ENCODE measurements at regions not wholly inside any gene's neighbourhood (a gene's known extent, or its start where the extent isn't known, plus 50 kb on each side); places are given as distances from the start of the nearest gene placed in this dataset.
"Not testable (repeated sequence)": the region's sequence is repeated elsewhere in the genome, so short reads cannot be mapped to it uniquely, and the experiment has no call there.

DNA sequence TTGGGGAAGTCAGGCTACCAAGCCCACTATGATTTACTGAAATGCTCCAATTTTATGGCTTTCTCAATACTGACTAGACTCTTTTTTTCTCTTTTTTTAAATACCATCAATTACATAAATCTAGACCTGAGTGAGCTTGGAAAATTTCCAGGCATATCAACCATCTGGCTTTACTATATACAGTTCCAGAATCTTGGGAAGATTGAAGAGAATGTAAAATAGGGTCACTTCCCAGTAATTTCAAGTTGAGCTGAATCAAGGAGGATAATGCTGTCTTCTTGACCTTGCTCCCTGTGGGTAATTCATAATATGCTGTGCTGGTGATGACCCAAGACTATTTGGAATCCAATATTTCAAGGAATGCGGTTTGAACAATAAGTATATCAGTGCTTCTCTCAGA, 108.1 kb downstream of the MAP3K21 start:
- DNase-seq (ENCODE audit: low read depth in 4 of 4, low spot score in 1 of 4): no peak

DNA sequence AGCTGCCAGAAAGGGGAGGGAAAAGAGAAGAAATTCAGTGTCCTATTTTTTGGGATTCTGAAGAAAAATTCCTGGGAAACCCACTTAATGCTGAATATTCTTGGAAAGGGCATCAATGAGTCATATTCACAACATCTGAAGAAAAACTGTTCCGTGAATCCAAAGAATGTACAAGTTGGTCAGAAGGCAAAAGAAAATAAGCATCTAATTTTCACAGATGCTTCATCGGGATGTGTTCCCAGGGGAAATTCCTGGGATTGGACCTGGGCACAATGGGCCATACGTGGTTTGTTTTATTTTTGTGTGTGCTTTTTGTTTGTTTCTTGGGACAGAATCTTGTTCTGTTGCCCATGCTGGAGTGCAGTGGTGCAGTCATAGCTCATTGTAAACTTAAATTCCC, 112.2 kb downstream of the MAP3K21 start:
- DNase-seq (ENCODE audit: low read depth in 4 of 4, low spot score in 1 of 4): no peak

- no peak for DNase-seq (ENCODE audit: low read depth in 4 of 4, low spot score in 1 of 4)
Measured at GRCh38 chr1:233440951-233441401, 113.5 kb downstream of the MAP3K21 start.

- DNase-seq (ENCODE audit: low read depth in 4 of 4, low spot score in 1 of 4): no peak
Measured at GRCh38 chr1:233442026-233442780, 114.7 kb downstream of the MAP3K21 start.

GRCh38 chr1:233443040-233443760, 115.7 kb downstream of the MAP3K21 start:
- DNase-seq (ENCODE audit: low read depth in 4 of 4, low spot score in 1 of 4): no peak

DNA sequence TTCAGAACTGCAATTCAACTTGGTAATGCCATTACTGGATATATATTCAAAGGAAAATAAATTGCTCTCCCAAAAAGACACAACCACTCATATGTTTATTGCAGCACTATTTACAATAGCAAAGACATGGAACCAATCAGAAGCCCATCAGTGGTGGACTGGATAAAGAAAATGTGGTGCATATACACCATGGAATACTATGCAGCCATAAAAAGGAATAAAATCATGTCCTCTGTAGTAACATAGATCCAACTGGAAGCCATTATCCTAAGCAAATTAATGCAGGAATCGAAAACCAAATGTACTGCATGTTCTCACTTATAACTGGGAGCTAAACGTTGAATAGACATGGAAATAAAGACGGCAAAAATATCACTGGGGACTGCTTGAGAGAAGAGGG, 117.0 kb downstream of the MAP3K21 start:
- DNase-seq (ENCODE audit: low read depth in 4 of 4, low spot score in 1 of 4): no peak

DNA sequence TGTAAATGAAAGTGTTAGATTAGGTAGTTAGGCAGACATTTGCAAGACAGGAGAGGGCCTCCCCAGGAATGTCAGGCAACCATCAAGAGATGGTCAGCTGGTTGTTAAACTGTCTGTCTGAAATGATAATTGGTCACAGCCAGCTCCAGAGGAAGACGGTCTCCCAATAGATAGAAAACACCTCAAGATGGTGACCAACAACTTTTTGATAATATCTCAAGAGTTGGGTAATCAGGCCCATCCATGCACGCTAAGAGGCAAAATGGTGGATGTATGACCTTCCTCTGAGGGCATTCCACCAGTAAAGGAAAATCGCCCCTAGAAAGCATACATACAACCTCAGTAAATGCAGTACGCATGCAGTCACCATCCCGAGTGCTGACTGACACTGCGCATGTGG, 118.2 kb downstream of the MAP3K21 start:
- no peak for DNase-seq (ENCODE audit: low read depth in 4 of 4, low spot score in 1 of 4)

DNA sequence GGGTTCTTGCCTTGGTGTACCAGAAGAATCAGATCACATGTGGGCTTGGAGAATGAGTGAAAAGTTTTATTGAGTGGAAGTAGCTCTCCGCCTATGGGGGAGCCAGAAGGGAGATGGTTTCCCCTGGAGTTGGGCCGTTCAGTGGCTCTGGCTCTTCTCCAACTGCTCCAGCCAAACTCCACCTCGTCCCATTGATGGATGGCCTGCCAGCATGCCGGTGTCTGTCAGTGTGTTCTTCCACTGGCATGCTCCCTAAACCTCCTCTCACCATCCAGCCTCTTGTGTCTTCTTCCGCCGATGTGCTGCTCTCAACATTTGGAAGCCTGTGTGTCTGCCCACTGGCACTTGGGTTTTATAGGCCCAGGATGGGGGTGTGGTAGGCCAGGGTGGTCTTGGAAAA, 119.4 kb downstream of the MAP3K21 start:
- DNase-seq (ENCODE audit: low read depth in 4 of 4, low spot score in 1 of 4): no peak

GRCh38 chr1:233448109-233448689, 120.7 kb downstream of the MAP3K21 start:
- no peak for DNase-seq (ENCODE audit: low read depth in 4 of 4, low spot score in 1 of 4)

DNA sequence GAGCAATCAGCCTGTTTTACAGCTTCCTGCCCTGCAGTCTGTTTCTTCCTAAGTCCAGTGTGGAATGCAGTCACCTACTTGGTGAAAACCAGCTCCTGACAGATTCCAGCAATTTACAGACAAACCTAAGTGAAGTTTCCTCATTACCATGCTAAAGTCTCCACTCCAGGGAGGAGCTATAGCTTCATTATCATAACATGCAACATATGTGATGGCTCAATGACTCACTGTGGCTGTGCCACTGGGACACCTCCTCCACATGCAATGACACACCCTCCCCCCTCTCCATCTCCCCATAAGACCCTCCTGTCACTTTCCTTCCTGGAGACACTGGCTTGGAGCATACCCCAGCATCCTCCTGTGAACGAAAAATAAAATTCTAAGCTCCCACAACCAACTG, 125.2 kb downstream of the MAP3K21 start:
- DNase-seq (ENCODE audit: low read depth in 4 of 4, low spot score in 1 of 4): no peak

DNA sequence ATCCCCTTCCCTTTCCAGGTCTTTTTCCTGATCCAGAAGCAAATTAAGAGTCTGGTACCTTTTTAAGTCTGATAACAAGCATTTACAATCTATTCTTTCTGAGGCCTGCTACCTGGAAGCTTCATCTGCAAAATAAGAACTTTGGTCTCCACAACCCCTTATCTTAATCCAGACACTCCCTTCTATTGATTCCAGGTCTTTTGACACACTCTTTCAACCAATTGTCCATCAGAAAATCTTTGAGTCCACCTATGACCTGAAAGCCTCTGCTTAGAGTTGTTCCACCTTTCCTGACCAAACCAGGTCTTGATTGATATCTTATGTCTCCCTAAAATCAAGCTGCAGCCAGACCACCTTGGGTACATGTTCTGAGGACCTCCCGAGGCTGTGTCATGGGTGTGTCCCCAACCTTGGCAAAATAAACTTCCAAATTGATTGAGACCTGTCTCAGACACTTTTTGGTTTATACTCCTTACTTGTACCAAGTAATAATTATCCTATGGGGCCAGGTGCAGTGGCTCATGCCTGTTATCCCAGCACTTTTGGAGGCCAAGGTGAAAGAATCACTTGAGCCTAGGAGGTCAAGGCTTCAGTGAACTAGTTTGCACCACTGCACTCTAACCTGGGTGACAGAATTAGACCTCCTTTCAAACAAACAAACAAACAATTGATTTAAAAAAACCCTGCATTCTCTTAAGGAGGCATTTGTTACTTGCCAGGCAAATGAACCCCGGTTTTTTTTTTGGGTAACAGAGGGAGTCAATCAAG, 126.1 kb downstream of the MAP3K21 start:
- no peak for DNase-seq (ENCODE audit: low read depth in 4 of 4, low spot score in 1 of 4)

- DNase-seq (ENCODE audit: low read depth in 4 of 4, low spot score in 1 of 4): no peak
Measured at GRCh38 chr1:233459470-233459945, 132.0 kb downstream of the MAP3K21 start.

- DNase-seq (ENCODE audit: low read depth in 4 of 4, low spot score in 1 of 4): no peak
Measured at GRCh38 chr1:233459968-233460367, 132.4 kb downstream of the MAP3K21 start.

- no peak for DNase-seq (ENCODE audit: low read depth in 4 of 4, low spot score in 1 of 4)
Measured at GRCh38 chr1:233460692-233461091, 133.2 kb downstream of the MAP3K21 start.

DNA sequence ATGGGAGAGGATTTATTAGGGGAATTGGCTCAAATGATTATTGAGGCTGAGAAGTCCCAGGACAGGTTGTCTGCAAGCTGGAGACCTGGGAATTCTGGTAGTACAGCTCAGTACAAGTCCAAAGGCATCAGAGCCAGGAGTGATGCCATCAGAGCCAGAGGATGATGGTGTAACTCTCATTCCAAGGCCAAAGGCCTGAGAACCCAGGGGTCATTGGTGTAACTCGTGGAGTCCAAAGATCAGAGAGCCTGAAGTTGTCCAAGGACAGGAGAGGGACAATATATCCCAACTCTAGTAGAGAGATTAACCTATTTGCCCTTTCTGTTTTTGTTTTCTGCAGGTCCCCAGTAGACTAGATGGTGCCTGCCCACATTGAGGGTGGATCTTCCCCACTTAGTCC, 134.3 kb downstream of the MAP3K21 start:
- DNase-seq (ENCODE audit: low read depth in 4 of 4, low spot score in 1 of 4): no peak

GRCh38 chr1:233463333-233463732, 135.8 kb downstream of the MAP3K21 start:
- DNase-seq (ENCODE audit: low read depth in 4 of 4, low spot score in 1 of 4): no peak

- DNase-seq (ENCODE audit: low read depth in 4 of 4, low spot score in 1 of 4): no peak
Measured at GRCh38 chr1:233465745-233466343, 138.3 kb downstream of the MAP3K21 start.

- no peak for DNase-seq (ENCODE audit: low read depth in 4 of 4, low spot score in 1 of 4)
Measured at GRCh38 chr1:233470741-233471499, 143.0 kb upstream of the KCNK1 start.

DNA sequence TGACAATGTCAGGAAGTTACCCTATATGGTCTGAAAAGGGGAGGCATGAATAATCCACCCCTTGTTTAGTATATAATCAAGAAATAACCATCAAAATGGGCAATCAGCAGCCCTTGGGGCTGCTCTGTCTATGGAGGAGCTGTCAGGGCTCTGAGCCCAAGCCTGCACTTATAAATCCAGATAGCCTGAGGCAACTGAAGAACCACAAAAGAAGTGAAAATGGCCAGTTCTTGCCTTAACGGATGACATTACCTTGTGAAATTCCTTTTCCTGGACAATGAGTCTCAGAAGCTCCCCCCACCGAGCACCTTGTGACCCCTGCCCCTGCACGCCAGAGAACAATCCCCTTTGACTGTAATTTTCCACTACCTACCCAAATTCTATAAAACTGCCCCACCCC, 142.1 kb upstream of the KCNK1 start:
- DNase-seq (ENCODE audit: low read depth in 4 of 4, low spot score in 1 of 4): not testable (repeated sequence)

DNA sequence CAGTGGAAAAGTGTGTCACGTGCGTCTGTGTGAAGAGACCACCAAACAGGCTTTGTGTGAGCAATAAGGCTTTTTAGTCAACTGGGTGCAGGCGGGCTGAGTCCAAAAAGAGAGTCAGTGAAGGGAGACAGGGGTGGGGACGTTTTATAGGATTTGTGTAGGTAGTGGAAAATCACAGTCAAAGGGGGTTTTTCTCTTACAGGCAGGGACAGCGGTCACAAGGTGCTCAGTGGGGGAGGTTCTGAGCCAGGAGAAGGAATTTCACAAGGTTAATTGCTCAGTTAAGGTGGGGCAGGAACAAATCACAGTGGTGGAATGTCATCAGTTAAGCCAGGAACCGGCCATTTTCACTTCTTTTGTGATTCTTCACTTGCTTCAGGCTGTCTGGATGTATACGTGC, 141.1 kb upstream of the KCNK1 start:
- not testable (repeated sequence) for DNase-seq (ENCODE audit: low read depth in 4 of 4, low spot score in 1 of 4)
